AG10803 (cell line): ENCODE measurements at regions not wholly inside any gene's neighbourhood (a gene's known extent, or its start where the extent isn't known, plus 50 kb on each side); places are given as distances from the start of the nearest gene placed in this dataset.

ENCODE experiments used
- DNase-seq: peaks from one replicate; pipeline ENCODE4 v3.0.0; 2010; ENCODE audit warnings: low read depth
- H3K4me3 ChIP-seq: 2 replicates; pipeline ENCODE4 v1.5.1; 2011; ENCODE audit warnings: mild to moderate bottlenecking, low read length, control low read depth
- TF ChIP-seq, protein P1 (sequence below): conservative IDR thresholded peaks from 2 replicates; pipeline ENCODE4 v1.5.1; 2011; ENCODE audit warnings: mild to moderate bottlenecking, low read length, control low read depth, inconsistent platforms

DNA sequence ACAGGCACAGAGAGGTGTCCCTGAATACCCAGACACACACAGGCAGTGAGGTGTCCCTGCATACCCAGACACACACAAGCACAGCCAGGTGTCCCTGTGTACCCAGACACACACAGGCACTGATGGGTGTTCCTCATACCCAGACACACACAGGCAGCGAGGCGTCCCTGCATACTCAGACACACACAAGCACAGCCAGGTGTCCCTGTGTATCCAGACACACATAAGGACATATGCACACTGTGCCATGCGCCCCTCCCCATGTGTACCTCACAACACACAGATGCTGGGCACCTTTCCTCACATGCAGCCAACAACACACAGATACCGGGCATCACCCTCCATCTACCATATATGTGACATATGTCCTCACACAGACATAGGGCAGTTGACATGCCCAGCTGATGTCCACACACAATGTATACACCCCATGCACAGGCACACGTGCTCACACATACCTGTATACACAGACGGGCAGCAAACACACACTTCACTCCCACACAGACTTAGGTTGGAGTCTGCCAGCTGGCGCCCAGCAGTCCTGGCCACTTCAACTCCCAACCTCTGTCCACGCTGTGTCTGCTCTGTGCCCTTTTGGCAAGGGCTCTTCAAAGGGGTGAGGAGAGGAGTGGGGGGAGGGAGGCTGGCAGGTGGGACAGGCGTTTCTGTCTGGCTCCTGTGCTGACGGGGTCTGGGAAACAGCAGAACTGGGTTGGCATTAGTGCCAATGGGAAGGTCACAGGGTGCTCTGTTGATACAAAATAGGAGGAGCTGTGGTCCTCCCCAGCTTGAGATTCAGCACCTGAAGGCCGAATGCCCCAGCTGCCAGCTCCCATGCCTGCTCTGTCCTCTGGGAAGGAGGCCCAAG lies 69.4 kb upstream of the ALX4 start:
- no peak for DNase-seq
- TF ChIP-seq, protein P1, sequence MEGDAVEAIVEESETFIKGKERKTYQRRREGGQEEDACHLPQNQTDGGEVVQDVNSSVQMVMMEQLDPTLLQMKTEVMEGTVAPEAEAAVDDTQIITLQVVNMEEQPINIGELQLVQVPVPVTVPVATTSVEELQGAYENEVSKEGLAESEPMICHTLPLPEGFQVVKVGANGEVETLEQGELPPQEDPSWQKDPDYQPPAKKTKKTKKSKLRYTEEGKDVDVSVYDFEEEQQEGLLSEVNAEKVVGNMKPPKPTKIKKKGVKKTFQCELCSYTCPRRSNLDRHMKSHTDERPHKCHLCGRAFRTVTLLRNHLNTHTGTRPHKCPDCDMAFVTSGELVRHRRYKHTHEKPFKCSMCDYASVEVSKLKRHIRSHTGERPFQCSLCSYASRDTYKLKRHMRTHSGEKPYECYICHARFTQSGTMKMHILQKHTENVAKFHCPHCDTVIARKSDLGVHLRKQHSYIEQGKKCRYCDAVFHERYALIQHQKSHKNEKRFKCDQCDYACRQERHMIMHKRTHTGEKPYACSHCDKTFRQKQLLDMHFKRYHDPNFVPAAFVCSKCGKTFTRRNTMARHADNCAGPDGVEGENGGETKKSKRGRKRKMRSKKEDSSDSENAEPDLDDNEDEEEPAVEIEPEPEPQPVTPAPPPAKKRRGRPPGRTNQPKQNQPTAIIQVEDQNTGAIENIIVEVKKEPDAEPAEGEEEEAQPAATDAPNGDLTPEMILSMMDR = no peak
- no peak overlapping the region for H3K4me3 ChIP-seq

GRCh38 chr11:44380009-44380313 lies 70.0 kb upstream of the ALX4 start:
- TF ChIP-seq, protein P1 = no peak
- no peak overlapping the region for H3K4me3 ChIP-seq
- no peak for DNase-seq

- no peak for DNase-seq
- no peak overlapping the region for H3K4me3 ChIP-seq
- TF ChIP-seq, protein P1 = no peak
Observed at GRCh38 chr11:44380820-44381219, 70.9 kb upstream of the ALX4 start.

DNA sequence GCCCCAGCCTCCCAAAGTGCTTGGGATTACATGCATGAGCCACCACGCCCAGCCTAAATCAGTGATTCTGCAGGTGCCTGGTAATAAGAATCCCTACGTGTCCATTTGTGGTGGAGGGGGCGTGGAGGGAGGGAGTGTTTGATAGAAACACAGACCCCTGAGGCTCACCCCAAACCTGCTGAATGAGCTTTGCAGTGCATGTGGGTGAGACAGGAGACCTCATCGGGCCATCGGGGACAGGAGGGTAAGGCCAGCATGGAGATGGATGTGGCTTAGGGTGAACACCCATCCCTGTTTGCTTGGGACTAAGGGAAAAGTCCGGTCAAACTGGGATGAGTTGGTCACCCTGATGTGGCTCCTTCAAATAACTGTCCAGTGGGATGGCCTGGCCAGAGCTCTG lies 71.3 kb upstream of the ALX4 start:
- no peak for DNase-seq
- H3K4me3 ChIP-seq = no peak overlapping the region
- TF ChIP-seq, protein P1 = no peak

- H3K4me3 ChIP-seq = no peak overlapping the region
- DNase-seq = no peak
- TF ChIP-seq, protein P1 = no peak
Observed at GRCh38 chr11:44382118-44382517, 72.2 kb upstream of the ALX4 start.

DNA sequence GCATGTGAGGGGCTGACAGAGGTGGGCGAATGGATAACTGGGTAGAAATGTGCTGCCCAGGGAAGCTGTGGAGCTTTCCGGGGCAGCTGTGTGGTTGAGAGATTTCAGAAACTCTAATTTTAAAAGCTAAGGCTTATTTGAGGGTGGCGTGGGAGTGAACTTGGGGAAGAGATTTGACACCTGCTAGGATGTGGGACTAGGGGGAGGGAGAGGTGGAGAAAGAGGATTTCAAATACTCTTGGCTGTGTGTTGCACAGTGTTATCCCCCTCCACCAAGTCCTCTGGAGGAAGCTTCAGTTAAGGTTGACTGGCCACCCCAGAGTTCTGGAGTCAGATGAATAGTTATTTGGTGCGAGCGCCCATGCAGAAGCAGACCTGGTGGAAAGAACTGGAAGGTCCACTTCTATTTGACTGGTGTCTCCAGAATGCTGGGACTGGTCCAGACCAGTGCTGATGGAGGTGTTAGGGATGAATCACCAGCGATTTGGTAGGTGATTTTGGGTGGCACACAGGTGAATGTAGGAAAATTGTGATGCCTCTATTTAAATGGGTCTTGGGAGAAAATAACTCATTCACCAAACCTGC lies 72.8 kb upstream of the ALX4 start:
- TF ChIP-seq, protein P1 = no peak
- no peak for DNase-seq

DNA sequence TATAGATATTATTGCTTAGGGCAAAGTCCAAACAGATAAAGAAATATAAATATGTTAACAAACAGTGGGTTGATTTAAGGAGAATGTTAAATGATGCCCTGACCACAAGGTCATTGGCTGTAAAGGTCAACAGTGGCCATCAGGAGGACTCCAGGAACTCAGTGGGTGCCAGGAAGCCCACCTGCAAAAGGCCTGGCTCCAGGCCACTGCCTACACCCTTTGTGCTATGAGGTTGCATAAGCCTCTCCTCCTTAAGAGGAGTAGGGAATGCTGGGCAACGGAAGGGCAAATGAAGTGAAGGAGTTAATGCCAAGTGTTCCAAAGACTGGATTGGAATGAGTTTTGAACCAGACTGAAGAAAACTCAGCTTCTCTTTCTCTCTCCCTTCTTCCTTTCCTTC lies 73.3 kb upstream of the ALX4 start:
- no peak for DNase-seq
- no peak overlapping the region for H3K4me3 ChIP-seq
- TF ChIP-seq, protein P1 = no peak

More for the DNA sequence above, 72.8 kb upstream of the ALX4 start:
- H3K4me3 ChIP-seq = no peak overlapping the region
